GM12875 (cell line): ENCODE measurements at regions not wholly inside any gene's neighbourhood (a gene's known extent, or its start where the extent isn't known, plus 50 kb on each side); places are given as distances from the start of the nearest gene placed in this dataset.

ENCODE experiments used
- H3K4me3 ChIP-seq: one replicate; pipeline ENCODE4 v1.5.1; 2011; ENCODE audit warnings: low read depth, low read length, control low read depth
- CTCF ChIP-seq: IDR thresholded peaks from 2 replicates; pipeline ENCODE4 v1.5.1; 2011; ENCODE audit warnings: low read depth, mild to moderate bottlenecking, control low read depth, inconsistent platforms, low read length, moderate library complexity, borderline replicate concordance; ENCODE audit not compliant: insufficient read depth

- TF ChIP-seq CTCF, result no peak
- H3K4me3 ChIP-seq, result no peak overlapping the region
These were observed 204.8 kb upstream of the GALNT5 start for GRCh38 chr2:157052685-157053224.

GRCh38 chr2:157053876-157054275, 203.6 kb upstream of the GALNT5 start:
- no peak for TF ChIP-seq CTCF
- no peak overlapping the region for H3K4me3 ChIP-seq

- TF ChIP-seq CTCF, result no peak
- H3K4me3 ChIP-seq, result no peak overlapping the region
These were observed 201.8 kb upstream of the GALNT5 start for GRCh38 chr2:157055660-157056199.

GRCh38 chr2:157056200-157056676, 201.3 kb upstream of the GALNT5 start:
- no peak overlapping the region for H3K4me3 ChIP-seq
- no peak for TF ChIP-seq CTCF

- no peak overlapping the region for H3K4me3 ChIP-seq
- no peak for TF ChIP-seq CTCF
These were observed 199.3 kb upstream of the GALNT5 start for GRCh38 chr2:157058161-157058560.

GRCh38 chr2:157059036-157059435, 198.5 kb upstream of the GALNT5 start:
- no peak for TF ChIP-seq CTCF
- H3K4me3 ChIP-seq, result no peak overlapping the region

- no peak overlapping the region for H3K4me3 ChIP-seq
- no peak for TF ChIP-seq CTCF
These were observed 195.7 kb upstream of the GALNT5 start for GRCh38 chr2:157061799-157062198.
